Fibroblast of the aortic adventitia (primary cell): ENCODE measurements at regions not wholly inside any gene's neighbourhood (a gene's known extent, or its start where the extent isn't known, plus 50 kb on each side); places are given as distances from the start of the nearest gene placed in this dataset.
A peak's percentile ranks its signal among the peaks of the same experiment; 100 is the strongest.

Experiments used
- DNase-seq: peaks from one replicate; pipeline ENCODE4 v3.0.0-alpha.2; 2010; ENCODE audit warnings: low read depth
- H3K4me3 ChIP-seq: 2 replicates; pipeline ENCODE4 v1.5.1; 2011; ENCODE audit warnings: low read depth, mild to moderate bottlenecking, control low read depth, low read length, moderate library complexity
- TF ChIP-seq, protein P1 (sequence below): IDR thresholded peaks from 2 replicates; pipeline ENCODE4 v1.5.1; 2011; ENCODE audit warnings: mild to moderate bottlenecking, low read length, control low read depth, inconsistent platforms; ENCODE audit not compliant: insufficient read depth

DNA sequence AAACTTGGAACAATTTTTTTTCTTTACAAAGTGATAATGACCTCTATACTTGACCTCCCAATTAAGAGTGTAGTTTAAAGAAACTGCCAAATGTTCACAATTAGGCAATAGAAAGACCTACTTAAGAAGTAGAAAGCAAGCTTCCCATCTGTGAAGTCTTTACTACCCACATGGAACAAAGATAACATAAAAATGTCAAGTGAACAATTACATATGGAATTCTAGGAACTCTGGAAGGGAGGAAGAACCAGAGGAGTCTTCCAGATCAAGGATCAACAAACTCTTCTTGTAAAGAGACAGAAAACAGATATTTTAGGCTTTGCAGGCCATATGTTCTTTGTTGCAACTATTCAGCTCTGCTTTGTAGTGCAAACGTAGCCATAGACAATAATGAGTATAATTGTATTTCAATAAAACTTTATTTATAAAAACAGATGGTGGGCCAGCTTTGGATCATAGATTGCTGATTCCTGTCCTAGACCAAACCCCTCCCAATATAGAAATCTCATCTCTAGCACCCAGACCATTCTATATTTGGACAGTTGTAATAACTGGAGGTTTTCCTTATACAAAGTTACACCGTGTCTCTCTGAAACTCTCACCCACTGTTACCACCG, 68.4 kb upstream of the MAGI3 start:
- peak; percentile 33 for DNase-seq
- TF ChIP-seq, protein P1, sequence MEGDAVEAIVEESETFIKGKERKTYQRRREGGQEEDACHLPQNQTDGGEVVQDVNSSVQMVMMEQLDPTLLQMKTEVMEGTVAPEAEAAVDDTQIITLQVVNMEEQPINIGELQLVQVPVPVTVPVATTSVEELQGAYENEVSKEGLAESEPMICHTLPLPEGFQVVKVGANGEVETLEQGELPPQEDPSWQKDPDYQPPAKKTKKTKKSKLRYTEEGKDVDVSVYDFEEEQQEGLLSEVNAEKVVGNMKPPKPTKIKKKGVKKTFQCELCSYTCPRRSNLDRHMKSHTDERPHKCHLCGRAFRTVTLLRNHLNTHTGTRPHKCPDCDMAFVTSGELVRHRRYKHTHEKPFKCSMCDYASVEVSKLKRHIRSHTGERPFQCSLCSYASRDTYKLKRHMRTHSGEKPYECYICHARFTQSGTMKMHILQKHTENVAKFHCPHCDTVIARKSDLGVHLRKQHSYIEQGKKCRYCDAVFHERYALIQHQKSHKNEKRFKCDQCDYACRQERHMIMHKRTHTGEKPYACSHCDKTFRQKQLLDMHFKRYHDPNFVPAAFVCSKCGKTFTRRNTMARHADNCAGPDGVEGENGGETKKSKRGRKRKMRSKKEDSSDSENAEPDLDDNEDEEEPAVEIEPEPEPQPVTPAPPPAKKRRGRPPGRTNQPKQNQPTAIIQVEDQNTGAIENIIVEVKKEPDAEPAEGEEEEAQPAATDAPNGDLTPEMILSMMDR = no peak

DNA sequence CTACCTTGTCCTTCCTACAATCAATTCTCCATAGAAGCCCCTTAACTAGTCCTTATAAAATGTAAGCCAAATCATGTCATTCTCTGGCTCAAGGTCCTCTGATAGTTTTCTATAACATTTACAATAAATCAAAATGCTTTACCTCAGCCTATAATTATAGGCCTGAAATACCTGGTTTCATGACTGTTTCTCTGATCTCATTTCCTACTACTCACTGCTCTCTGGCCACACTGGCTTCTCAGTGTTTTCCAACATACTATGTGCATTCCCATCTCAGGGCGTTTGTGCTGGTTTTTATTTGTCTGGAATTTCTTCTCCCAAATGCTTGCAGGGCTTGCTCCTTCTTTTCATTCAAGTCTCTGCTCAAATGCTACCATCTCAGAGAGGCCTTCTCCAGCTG, 67.9 kb upstream of the MAGI3 start:
- TF ChIP-seq, protein P1 = no peak
- DNase-seq = no peak
- H3K4me3 ChIP-seq = no peak overlapping the region

More for the DNA sequence above, 68.4 kb upstream of the MAGI3 start:
- H3K4me3 ChIP-seq = no peak overlapping the region

DNA sequence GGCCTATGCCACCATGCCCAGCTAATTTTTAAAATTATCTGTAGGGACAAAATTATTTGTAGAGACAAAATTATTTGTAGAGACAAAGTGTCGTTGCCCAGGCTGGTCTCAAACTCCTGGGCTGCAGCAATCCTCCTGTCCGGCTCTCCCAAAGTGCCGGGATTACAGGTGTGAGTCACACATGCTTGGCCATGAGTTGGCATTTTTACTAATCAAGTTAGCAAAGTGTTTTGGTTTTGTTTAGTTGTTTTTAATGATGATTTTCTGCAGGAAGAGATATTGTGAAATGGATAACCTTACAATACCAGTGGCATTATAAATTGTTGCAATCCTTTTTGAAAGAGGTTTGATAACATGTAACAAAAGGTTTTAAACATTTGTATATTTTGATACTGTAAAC, 65.3 kb upstream of the MAGI3 start:
- peak; percentile 14 for DNase-seq
- H3K4me3 ChIP-seq = no peak overlapping the region
- TF ChIP-seq, protein P1 = no peak

DNA sequence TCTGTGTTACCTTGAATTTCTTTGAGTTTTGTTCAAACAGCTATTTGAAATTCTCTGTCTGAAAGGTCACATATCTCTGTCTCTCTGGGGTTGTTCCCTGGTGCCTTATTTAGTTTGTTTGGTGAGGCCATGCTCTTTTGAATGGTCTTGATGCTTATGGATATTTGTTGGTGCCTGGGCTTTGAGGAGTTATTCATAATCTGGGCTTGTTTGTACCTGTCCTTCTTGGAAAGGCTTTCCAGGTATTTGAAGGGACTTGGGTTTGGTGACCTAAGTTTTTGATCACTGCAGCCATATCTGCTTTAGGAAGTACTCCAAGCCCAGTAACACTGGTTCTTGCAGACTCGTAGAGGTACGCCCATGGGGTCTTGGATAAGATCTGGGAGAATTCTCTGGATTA, 63.3 kb upstream of the MAGI3 start:
- DNase-seq = no peak
- H3K4me3 ChIP-seq = no peak overlapping the region
- TF ChIP-seq, protein P1 = no peak

DNA sequence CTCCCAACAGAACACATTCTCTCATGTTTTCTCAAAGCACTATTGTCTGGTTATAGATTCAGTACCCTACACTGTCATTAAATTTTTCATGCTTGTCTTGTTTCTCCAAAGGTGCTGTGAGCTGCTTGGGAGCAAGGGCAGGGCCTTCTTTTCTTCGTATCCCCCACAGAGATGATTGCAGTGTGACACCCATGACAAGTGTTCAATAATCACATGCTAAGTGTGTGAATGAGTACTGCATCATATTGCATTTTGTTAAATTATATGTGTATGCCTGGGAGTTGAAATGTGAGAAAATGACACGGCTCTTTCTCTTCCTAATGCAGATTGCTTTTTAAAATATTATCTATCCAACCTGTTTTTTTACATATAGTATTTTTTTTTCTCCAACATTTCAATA, 57.3 kb upstream of the MAGI3 start:
- DNase-seq = no peak
- no peak overlapping the region for H3K4me3 ChIP-seq
- TF ChIP-seq, protein P1 = no peak

DNA sequence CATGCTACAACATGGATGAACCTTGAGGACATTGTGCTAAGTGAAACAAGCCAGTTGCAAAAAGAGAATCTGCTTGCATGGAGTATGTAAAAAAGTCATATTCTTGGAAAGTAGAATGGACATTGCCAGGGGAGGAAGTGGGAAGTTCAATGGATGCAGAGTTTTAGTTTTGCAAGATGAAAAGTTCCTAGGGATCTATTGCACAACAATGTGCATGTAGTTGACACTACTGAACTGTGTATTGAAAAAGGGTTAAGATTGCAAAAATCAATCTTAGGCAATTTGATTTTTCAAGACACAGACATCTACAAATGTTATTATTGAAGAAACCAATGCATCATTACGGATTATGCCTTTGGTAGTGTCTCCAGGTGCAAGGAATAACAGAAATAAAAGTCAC, 50.3 kb upstream of the MAGI3 start:
- DNase-seq = no peak
- TF ChIP-seq, protein P1 = no peak
- H3K4me3 ChIP-seq = no peak overlapping the region
